ENCODE measurements at regions not wholly inside any gene's neighbourhood (a gene's known extent, or its start where the extent isn't known, plus 50 kb on each side); places are given as distances from the start of the nearest gene placed in this dataset.

DNA sequence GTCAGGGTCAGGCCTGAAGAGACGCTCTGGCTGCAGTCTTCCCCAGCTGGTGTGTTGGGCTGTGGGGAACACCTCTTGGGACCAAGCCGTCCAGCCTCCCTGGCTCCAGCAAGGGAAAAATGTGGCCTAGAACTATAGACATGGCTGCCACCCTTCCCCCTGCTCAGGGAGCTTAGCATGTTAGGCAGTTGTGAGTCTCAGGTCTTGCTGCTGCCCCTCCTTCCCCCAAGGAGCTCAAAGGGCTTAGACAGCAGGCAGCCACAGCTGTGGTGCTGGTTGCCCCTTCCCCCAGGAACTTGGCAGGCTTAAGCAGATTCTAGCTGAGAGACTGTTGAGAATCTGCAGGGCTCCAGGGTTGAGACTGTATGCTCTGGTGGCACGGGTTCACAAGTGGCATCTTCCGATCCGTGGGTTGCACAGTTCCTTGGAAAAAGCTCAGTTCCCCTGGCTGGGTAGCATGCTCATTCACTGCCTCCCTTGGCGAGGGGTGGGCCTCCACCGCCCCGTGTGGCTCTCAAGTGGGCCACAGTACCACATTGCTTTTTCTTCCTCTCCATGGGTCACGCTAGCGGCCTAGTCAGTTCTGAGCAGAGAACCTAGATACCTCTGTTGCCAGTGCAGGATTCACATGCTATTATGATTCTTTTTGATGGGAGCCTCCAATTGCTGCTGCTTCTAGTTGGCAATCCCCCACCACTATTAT is 1258.6 kb downstream of the OLFM4 start:
- TF ChIP-seq, protein P1, sequence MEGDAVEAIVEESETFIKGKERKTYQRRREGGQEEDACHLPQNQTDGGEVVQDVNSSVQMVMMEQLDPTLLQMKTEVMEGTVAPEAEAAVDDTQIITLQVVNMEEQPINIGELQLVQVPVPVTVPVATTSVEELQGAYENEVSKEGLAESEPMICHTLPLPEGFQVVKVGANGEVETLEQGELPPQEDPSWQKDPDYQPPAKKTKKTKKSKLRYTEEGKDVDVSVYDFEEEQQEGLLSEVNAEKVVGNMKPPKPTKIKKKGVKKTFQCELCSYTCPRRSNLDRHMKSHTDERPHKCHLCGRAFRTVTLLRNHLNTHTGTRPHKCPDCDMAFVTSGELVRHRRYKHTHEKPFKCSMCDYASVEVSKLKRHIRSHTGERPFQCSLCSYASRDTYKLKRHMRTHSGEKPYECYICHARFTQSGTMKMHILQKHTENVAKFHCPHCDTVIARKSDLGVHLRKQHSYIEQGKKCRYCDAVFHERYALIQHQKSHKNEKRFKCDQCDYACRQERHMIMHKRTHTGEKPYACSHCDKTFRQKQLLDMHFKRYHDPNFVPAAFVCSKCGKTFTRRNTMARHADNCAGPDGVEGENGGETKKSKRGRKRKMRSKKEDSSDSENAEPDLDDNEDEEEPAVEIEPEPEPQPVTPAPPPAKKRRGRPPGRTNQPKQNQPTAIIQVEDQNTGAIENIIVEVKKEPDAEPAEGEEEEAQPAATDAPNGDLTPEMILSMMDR (IDR thresholded peaks at IDR 0.05), result no peak
- TF ChIP-seq EP300 (IDR thresholded peaks at IDR 0.05) (no peak), POLR2A (IDR thresholded peaks at IDR 0.05; ENCODE audit: low read depth) (no peak), POLR2AphosphoS5 (IDR thresholded peaks at IDR 0.05) (no peak)
- Histone ChIP-seq H3K4me3 (no peak overlapping the region), H3K4me1 (no peaks in the 10 kb centered on the region), H3K27me3 (no peaks in the 10 kb centered on the region), H3K9me3 (peaks cover 0 to 9% (median 3%) of the 10 kb centered on the region in 4 donors), H3K27ac (replicated peaks in 1 of 4) (no peak overlapping the region), H3K36me3 (no peaks in the 10 kb centered on the region)
- intact Hi-C loops (cut with DNase I), result no loop called here
- WGBS, result 88% methylated on average over 8 of the region's 10 CpGs
- no peak for DNase-seq (ENCODE audit: extremely low spot score)

DNA sequence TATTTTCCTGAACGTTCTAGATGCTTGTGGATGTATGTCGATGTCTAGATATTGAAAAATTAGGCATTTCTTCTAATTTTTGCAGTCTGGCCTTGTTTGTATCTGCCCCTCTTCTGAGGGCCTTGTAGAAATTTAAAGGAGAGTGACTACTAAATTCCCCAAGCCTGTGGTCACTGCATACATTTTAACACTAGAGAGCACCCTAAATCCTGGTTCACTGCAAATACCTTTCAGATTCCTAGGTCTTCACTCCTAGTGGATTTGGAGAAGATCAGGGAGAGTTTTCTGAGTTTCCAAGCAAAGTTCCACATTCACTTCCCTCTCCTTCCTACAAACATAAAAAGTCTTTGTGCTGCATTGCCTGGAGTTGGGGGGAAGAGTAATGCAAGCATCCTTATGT is 1272.5 kb downstream of the OLFM4 start:
- intact Hi-C loops (cut with DNase I), result no loop called here
- H3K9me3 ChIP-seq, result peaks cover 0 to 7% (median 2%) of the 10 kb centered on the region in 4 donors

DNA sequence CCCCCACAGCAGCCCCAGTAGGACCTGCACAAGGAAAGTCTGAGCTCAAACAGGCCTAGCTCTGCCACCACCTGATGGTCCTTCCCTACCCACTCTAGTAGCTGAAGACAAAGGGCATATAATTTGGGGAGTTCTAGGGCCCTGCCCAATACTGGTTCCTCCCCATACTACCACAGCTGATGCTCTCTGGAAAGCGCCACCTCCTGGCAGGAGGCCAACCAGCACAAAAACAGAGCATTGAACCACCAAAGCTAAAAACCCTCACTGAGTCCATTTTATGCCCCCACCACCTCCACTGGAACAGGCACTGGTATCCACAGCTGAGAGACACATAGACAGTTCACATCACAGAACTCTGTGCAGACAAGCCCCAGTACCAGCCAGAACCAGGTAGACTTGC is 1276.8 kb downstream of the OLFM4 start:
- H3K4me1 ChIP-seq, result no peaks in the 10 kb centered on the region
- H3K27me3 ChIP-seq, result no peaks in the 10 kb centered on the region
- WGBS, result no CpG with 5 or more reads among the region's 1 CpG
- TF ChIP-seq, protein P1 (IDR thresholded peaks at IDR 0.05), result no peak
- TF ChIP-seq POLR2AphosphoS5 (IDR thresholded peaks at IDR 0.05) (no peak), EP300 (IDR thresholded peaks at IDR 0.05) (no peak), POLR2A (IDR thresholded peaks at IDR 0.05; ENCODE audit: low read depth) (no peak)
- intact Hi-C loops (cut with DNase I), result no loop called here
- no peak overlapping the region for H3K27ac ChIP-seq (replicated peaks in 1 of 4)
- H3K9me3 ChIP-seq, result peaks cover 0 to 3% (median 0%) of the 10 kb centered on the region in 4 donors
- no peak for DNase-seq (ENCODE audit: extremely low spot score)
- no peaks in the 10 kb centered on the region for H3K36me3 ChIP-seq
- H3K4me3 ChIP-seq, result no peak overlapping the region

More for the DNA sequence above, 1272.5 kb downstream of the OLFM4 start:
- H3K36me3 ChIP-seq, result no peaks in the 10 kb centered on the region
- TF ChIP-seq POLR2A (IDR thresholded peaks at IDR 0.05; ENCODE audit: low read depth) (no peak), POLR2AphosphoS5 (IDR thresholded peaks at IDR 0.05) (no peak), EP300 (IDR thresholded peaks at IDR 0.05) (no peak)
- TF ChIP-seq, protein P1 (IDR thresholded peaks at IDR 0.05), result no peak
- no peak overlapping the region for H3K4me3 ChIP-seq
- no peak overlapping the region for H3K27ac ChIP-seq (replicated peaks in 1 of 4)
- 79% methylated on average over 2 of the region's 2 CpGs for WGBS
- H3K27me3 ChIP-seq, result no peaks in the 10 kb centered on the region
- H3K4me1 ChIP-seq, result no peaks in the 10 kb centered on the region
- DNase-seq (ENCODE audit: extremely low spot score), result no peak

DNA sequence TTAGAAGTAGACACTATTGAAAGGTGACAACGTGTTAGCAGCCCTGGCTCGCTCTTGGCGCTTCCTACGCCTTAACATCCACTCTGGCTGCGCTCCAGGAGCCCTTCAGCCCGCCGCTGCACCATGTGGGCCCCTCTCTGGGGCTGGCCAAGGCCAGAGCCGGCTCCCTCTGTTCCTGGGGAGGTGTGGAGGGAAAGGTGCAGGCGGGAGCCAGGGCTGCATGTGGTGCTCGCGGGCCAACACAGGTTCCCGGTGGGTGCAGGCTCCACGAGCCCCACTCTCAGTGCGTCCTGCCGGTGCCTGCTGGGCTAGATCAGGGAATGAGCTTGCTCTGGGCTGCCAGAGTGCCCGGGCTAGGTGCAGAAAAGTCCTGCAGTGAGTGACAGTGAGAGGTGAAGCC is 1284.3 kb downstream of the OLFM4 start:
- H3K4me1 ChIP-seq, result no peaks in the 10 kb centered on the region
- H3K36me3 ChIP-seq, result no peaks in the 10 kb centered on the region
- no peaks in the 10 kb centered on the region for H3K27me3 ChIP-seq
- H3K9me3 ChIP-seq, result peaks cover 0 to 5% (median 0%) of the 10 kb centered on the region in 4 donors
- no peak for TF ChIP-seq EP300 (IDR thresholded peaks at IDR 0.05)
- TF ChIP-seq POLR2AphosphoS5 (IDR thresholded peaks at IDR 0.05), result no peak
- TF ChIP-seq, protein P1 (IDR thresholded peaks at IDR 0.05), result no peak
- no peak for TF ChIP-seq POLR2A (IDR thresholded peaks at IDR 0.05; ENCODE audit: low read depth)
- no peak overlapping the region for H3K4me3 ChIP-seq
- WGBS, result 90% methylated on average over 14 of the region's 16 CpGs
- intact Hi-C loops (cut with DNase I), result no loop called here
- no peak for DNase-seq (ENCODE audit: extremely low spot score)
- no peak overlapping the region for H3K27ac ChIP-seq (replicated peaks in 1 of 4)

DNA sequence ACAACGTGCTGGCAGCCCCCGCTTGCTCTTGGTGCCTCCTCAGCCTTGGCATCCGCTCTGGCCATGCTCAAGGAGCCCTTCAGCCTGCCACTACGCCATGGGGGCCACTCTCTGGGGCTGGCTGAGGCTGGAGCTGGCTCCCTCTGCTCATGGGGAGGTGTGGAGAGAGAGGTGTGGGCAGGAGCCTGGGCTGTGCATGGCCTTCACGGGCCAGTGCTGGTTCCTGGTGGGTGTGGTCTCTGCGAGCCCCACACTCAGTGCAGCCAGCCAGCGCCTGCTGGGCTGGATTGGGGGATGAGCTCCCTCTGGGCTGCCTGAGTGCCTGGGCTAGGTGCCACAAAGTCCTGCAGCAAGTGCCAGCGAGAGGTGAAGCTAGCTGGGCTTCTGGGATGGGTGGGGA is 1289.1 kb downstream of the OLFM4 start:
- no peak for DNase-seq (ENCODE audit: extremely low spot score)
- intact Hi-C loops (cut with DNase I), result no loop called here
- WGBS, result 83% methylated on average over 4 of the region's 8 CpGs

More for the DNA sequence above, 1289.1 kb downstream of the OLFM4 start:
- Histone ChIP-seq H3K36me3 (no peaks in the 10 kb centered on the region), H3K4me3 (no peak overlapping the region), H3K9me3 (peaks cover 0 to 8% (median 0%) of the 10 kb centered on the region in 4 donors), H3K27me3 (no peaks in the 10 kb centered on the region), H3K4me1 (no peaks in the 10 kb centered on the region), H3K27ac (replicated peaks in 1 of 4) (no peak overlapping the region)
- TF ChIP-seq EP300 (IDR thresholded peaks at IDR 0.05) (no peak), POLR2AphosphoS5 (IDR thresholded peaks at IDR 0.05) (no peak), POLR2A (IDR thresholded peaks at IDR 0.05; ENCODE audit: low read depth) (no peak)
- TF ChIP-seq, protein P1 (IDR thresholded peaks at IDR 0.05), result no peak

Measured in esophagus muscularis mucosa (tissue), 4 donors.